Fibroblast of skin of left quadriceps (primary cell): ENCODE measurements at regions not wholly inside any gene's neighbourhood (a gene's known extent, or its start where the extent isn't known, plus 50 kb on each side); places are given as distances from the start of the nearest gene placed in this dataset.

Experiments
- DNase-seq, 2 experiments: peaks; one replicate each; pipeline ENCODE4 v3.0.0-alpha.2; 2013; ENCODE audit warnings: low read depth in 2 of 2

DNA sequence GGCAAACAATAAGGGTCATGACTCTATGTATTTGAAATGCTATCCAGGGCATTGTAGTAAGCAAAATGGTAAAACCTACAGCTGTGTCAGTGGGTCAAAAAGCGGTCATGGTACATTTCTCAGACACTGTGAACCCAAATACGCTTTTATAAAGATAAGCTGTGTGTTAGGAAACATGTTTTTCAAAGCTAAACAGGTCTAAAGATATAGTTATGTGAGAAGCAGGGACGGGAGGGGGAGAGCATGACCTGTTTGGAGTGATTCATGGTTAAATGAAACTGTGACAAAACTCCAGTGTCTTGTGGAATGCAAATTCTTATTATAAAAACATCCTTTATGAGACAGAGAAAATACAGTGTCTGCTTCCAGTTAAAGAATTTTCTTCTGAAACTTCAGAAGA, 205.4 kb upstream of the BMP2 start:
- peak in 1 of 2 experiments; percentile 23 for DNase-seq

DNA sequence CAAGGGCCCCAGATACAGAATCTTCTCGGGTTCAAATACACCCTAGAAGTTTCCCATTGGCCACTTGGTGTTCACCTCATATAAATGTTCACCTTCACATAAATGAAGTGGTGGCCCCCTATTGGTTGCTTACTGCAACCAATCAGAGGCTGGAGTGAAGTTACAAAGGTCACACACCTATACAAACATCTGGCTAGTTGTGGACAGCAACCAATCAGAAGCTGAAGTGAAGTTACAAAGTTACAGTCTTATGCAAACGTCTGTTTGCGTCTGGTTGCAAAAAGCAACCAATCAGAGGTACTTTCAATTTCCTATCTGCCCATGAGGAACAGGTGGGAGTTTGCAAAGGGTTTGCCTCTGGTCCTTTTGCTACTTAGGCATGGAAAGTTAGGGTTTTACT, 206.5 kb upstream of the BMP2 start:
- no peak for DNase-seq

DNA sequence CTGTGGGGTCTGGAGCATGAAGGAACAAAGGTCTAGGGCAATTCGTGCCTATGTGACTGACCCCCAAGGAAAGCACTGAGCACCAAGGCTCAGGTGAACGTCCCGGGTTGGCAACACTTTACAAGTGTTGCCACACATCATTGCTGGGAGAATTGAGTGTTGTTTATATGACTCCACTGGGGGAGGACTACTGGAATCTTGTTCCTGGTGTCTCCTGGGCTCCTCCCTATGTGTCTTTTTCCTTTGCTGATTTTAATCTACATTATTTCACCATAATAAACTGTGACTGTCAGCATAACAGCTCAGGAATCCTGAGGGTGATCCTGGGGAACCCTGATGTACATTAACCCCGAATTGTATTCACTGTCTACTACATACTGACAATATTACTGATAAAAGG, 207.7 kb upstream of the BMP2 start:
- no peak for DNase-seq

DNA sequence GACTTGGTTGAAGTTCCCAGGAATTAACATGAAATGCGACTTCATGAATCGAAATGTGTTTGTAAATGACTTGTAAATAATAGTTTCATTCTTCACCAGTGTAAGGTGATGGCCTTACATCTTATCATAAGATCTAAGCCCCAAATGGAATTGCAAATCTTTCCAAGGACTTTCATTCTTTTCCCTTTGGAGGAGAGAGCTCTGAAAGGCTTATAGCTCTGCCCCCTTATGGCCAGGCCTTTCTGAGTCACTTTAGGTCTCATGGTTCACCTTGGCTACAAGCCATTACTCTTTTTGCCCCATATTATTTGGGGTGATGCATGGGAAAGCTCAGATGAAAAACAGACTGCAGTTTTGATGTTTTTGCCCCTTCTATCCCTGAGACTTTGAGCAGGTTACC, 209.1 kb upstream of the BMP2 start:
- DNase-seq, result no peak

DNA sequence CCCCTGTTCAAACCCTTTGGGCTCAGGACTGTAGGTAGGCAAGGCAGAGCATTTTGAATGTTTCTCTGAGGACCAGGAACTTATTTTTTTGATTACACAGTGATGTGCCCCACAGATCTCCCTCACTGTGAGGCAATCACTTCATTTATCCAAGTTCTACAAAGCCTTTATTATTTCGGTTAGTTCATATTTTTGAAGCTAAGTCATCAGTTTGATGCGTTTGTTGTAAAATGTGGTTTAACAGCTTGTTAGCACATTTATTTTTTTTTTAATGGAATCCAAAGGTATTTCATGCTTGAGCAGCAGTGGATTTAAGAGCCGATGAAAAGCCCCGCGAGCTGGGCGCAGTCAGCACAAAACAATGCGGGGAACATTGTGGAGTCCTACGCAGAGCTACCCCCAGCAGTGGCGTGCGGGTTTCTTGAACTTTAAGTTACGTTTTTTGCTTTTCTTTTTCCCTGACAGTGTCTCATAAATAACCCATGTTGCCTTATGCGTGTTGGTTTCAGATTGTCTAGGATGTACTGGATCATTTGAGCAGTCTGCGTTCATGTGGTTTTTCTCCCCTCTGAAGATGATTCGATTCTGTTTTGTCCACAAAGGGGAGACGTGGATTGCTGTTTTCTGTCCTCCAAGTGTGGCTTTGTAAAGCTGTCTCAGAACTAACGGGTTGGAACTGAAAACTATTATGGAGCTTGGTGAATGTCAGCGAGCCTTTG, 233.6 kb upstream of the BMP2 start:
- peak; percentile 94 to 95 for DNase-seq

DNA sequence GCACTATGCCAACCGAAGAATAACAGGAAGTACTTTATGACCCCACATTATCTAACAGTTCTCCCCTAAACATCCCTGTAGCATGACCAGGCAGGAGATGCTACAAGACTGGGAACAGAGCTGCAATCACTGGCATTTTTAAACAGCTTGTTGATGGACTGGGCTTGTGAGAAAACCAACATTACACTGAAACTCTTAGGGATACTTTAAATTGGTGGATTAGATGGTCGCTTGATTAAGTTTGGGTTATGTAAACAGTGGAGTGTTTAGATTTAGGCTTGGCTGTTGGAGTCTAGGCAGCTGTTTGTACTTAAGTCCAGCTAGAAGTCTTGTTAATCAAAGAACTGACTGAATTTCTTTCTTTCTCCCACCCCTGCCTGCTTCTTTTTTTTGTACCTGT, 234.1 kb upstream of the BMP2 start:
- peak; percentile 48 for DNase-seq

DNA sequence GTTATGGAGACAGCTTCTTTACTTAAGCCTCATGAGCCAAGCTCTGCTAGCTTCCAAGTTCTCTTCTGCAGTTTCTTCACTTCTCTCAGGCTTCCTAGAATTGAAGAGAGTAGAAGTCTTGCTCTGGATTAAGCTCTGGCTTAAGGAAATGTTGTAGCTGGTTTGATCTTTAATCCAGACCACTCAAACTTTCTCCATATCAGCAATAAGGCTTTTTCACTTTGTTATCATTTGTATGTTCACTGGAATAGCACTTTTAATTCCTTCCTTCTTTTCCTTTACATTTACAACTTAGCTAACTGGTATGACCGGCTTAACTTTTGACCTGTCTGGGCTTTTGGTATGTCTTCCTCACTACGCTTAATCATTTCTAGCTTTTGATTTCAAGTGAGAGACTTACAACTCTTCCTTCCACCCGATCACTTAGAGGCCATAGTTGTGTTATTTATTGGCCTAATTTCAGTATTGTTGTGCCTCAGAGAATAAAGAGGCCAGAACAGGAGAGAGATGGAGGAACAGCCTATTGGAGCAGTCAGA, 236.6 kb upstream of the BMP2 start:
- no peak for DNase-seq

DNA sequence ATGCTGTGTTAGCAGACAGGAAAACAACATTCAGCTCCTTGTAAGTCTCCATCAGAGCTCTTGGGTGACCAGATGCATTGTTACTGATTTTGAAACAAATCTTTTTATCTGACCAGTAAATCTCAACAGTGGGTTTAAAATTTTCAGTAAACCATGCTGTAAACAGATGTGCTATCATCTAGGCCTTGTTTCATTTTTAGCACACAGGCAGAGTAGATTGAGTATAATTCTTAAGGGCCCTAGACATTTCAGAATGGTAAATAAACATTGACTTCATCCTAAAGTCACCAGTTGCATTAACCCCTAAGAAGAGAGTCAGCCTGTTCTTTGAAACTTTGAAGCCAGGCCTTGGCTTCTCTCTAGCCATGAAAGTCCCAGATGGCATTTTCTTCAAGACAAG, 237.2 kb upstream of the BMP2 start:
- DNase-seq, result no peak

DNA sequence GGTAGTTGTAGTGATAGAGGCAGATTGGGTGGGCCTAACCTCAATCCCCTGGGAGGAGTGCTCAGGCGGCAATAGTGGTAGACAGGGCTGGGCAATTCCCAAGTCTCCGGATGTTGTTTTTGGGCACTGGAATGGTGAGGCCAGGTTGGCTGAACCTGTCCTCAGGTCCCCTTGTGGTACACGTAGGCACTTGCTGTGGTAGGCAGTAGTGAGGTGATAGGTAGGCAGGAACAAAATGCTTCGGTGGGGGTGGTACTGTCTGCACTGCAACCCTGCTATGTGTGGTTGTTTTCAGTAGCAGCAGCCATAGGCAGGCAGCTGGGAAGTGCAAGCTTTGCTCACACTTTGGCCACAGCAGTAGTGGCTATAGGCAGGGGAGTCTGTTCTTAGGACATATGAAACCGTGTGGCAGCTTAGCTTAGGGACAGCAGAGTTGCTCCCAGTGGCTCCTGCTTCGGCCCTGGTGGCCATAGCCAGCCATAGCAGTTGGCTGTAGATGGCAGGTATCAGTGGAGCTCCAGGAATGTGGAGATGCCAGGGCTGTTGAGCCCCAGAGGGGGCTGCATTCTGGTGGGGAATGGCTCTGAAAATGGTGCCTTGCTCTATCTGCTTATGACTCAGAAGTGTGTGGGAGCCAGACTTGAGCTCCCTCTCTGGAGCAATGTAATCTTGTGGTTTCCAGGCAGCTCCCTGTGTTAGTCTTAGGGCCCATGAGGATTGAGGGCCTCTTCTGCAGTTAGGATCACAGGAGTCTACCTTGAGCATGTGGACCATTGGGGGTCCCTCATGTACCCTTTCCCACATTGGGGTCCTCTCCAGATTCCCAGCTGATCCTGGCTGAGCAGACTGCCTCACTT, 241.8 kb upstream of the BMP2 start:
- DNase-seq, result no peak

DNA sequence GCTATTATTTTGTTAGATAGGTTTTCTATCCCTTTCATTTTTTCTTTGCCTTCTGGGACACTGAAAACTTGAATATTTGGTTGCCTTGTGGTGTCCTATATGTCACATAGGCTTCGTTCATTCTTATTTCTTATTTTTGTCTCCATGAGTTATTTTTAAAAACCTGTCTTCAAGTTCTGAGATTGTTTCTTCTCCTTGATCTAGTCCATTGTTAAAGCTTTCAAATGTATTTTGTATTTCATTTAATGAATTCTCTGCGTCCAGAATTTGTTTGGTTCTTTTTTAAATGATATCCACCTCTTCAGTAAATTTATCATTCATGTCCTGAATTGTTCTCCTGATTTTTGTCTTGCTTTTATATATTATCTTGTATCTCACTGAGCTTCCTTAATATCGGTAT, 243.2 kb upstream of the BMP2 start:
- no peak for DNase-seq

DNA sequence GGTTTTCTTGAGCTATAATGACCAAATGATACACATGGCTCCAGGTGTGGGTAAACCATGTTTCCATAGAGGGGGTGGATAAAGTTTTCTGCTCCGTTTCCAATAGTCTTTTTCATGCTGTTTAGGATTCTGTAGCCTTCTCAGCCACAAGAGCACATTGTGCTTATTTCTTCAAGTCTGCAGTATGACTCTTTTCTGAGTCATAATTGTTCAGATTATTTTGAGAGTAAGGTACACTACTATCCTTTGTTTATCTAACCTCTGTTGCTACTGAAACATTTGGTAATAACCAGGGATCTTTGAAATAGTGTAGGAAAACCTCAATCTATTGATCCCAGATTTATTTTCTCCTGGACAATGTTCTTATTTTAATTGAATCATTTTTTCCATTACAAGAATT, 247.9 kb upstream of the BMP2 start:
- DNase-seq, result peak; percentile 3

DNA sequence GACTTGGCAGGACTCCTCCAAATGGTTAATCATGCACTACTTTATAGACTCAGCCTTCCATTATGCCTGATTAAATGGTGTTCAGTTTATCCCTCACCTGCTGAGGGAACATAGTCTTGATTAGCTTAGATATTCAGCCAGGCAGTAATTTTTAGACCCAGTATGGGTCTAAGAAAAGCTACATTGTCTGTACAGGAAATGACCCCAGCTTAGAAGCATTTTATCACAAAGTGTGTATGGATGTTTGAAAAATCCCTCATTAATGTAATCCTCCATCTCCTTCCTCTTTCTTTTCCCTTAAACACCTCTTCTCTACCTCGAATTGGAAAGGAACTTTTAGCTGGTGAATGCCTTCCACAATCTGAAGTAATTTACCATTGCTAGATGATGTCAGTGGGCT, 252.2 kb upstream of the BMP2 start:
- no peak for DNase-seq

DNA sequence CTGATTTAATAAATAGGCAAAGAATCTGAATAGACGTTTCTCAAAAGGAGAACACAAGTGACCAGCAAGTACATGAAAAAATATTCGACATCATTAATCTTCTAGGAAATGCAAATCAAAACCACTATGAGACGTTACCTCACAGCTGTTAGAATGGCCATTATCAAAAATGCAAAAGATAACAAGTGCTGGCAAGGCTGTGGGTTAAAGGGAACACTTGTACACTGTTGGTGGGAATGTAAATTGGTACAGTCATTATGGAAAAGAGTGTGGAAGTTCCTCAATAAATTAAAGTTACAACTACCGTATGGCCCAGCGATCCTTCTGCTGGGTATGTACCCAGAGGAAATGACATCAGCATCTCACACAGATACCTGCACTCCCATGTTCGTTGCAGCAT, 253.9 kb upstream of the BMP2 start:
- DNase-seq, result no peak

DNA sequence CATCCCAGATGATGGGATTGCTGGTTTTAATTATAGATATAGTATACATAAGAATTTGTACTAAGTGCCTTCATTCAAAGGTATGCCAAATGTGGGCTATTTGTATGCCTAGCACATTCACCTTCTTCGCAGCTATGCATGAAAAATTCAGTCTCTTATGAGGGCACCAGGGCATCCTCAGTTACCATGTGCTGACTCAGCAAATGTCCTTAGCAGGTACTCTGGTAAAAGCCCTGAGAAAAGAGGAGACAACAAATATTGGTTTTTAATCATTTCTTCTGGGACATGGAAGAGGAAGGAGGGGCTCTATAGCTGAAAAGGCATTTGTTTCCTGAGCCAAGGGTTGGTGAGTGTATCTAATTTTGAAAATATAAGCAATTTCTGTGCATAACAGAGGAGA, 258.1 kb upstream of the BMP2 start:
- DNase-seq, result no peak

DNA sequence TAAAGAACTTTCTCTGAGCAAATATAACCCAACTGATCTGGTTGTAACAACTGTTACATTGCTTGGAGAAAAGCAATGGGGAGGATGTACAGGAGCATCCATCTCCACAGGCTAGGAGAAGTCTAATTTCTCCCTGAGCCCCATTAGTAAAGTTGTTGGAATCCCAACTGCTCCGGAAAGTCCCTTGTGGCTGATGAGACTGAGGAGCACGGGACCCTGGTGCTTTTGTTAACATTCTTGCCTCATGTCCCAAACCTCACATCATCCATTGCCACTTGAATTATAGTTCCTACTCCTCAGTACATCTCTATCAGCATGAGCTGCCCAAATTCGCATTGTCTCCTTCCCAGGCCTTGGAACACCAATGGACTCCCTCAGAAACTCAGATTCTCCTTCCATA, 260.6 kb upstream of the BMP2 start:
- DNase-seq, result no peak

DNA sequence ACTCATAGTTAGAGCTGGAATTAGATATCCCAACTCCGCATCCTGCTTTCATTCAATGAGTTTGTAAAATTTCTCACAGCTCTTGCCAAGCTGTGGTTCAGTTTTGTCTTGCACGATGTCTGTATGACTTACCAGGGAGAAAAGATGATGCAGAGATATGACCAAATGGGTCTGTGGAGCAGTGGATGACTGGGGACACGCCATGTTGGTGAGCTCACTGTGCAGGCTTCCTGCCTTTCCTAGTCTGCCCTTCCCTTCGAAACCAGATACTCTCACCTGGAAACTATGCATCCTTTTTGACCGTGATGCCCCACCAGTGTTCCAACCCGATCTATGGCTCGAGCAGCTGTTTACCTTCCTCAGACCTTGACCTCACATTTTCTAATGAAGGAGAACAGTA, 262.7 kb upstream of the BMP2 start:
- no peak for DNase-seq

DNA sequence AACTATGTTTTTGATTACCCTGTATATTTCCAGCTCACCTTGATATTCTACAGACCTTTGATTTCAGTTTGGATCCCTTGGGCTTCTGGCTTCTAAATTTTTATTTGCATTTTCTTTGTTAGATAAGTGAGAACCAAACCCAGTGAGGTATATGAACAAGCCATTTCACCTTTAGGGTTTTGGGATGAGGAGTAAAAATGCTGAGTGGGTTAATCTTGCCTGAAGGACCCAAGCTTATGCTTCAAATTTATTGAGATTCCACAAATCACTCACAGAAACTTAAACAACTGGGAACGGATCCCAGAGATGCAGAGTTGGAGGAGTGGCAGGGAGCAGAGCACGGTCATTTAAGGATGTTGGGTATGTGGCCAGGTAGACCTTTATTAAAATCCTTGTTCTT, 263.3 kb upstream of the BMP2 start:
- DNase-seq, result no peak

DNA sequence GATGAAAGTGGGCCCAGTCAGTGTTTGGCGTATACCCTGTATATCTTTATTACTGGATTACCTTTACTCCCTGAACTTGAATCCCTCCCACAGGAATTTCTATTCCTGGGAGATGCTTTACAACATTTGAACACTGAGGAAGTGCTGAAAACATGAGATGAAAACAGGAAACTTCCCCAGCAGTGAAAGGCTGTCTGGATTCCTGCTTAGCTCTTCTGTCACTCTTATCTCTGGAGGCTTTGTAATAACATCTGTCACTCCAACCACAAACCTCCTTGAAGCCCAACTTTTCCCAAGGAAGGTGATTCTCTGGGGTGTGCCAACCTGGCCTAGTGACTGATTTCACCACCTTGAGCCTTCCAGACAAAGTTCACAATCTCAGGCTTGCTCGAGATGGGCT, 264.5 kb upstream of the BMP2 start:
- no peak for DNase-seq

DNA sequence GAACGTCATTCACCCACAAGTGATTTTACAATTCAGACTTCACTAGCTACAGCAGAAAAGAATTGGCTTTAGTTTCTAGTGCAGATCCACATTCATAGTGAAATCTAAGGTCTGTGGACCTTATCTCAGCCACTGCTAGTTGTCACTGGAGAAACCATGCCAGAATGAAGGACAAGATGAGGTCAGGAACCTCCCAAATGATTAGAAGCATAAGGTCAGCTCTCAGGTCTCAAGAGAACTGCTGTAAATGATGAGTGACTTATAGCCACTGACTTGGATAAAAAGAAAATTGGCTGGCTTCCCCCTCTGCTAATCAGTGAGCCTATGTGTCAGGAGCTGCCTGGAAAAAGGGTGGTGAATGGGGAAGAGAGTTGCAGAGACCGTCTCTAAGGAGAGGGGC, 265.3 kb upstream of the BMP2 start:
- no peak for DNase-seq

DNA sequence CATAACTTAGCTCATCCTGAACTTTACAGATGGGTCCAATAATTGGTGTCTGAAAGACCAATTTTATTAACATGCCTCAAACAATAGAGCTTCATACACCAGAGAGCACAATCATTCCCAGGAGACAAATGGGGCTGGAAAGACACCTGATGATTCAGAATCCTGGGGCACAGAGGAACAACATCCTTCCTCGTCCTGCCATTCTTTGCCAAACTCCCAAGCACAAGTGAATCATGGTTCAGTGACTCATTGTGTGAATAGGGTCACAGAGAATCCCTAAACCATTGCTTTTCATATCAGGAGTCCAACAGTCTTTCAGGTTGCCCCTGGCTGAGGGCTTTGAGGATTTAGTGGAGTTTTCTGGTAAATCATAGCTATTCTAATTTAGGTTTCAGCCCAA, 266.4 kb upstream of the BMP2 start:
- peak; percentile 9 to 13 for DNase-seq

DNA sequence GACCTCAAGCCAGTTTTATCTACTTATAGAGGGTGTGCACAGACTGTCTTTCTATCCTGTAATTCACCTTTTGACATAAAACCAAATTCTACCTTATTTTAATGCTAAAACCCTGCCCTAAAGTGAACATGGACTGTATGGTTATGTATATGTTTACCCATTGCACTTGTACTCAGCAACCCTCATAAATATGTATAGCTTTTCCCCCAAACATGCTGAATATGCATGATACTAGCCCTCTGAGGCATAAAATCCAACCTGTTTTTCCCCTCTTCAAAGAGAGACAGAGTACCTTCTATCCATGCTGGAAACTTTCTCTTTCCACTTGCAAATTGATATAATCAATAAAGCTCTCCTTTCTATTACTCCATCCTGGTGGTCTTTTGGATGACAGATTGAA, 267.9 kb upstream of the BMP2 start:
- no peak for DNase-seq

DNA sequence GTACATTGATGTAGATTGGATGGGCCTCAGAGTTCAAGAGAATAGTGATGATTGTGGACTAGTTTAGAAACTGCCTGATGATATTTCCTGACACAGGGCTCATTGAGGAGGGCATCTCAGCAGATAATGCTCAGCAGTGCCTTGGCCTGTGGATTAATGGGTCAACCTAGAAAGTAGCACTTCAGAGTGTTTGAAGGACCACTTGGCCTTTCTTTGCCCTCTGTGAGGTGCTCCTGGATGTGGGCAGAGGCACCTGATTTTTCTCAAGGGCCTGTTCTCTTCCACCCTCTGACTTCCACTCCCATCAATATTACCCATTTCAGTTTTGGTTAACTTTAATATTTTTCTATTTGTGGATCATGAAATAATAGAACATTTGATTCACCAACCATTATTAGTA, 270.6 kb upstream of the BMP2 start:
- DNase-seq, result no peak

DNA sequence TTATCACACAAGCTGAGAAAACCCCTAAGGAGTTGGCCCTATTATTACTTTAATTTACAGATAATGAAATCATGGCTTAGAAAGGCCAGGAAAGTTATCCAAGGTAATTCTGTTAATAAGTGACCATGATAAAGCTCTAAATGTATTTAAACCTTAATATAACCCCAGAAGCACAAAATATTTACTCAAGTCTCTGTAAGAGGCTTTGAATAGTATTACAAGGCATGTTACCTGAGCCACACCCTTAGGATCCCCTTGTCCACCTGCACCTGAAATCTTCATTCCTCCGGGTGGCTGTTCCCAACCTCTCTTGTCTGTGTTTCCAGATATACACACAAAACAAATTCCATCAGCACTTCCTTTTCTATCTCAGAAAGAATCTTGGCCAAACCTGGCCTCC, 271.6 kb upstream of the BMP2 start:
- no peak for DNase-seq
